Tibial nerve (tissue), 4 donors: ENCODE measurements at regions not wholly inside any gene's neighbourhood (a gene's known extent, or its start where the extent isn't known, plus 50 kb on each side); places are given as distances from the start of the nearest gene placed in this dataset.

Experiments
- EP300 ChIP-seq, 2 donors: sonication (generic); formaldehyde crosslinking; IDR thresholded peaks; one replicate each; pipeline ENCODE4 v1.6.1; 2017; ENCODE audit warnings: antibody characterized with exemption in 2 of 2, mild to moderate bottlenecking in 1 of 2
- POLR2A ChIP-seq, 2 donors: fragments of 450-650 bp; IDR thresholded peaks; one replicate each; pipeline ENCODE4 v1.6.1; 2017; ENCODE audit warnings: antibody characterized with exemption in 2 of 2, mild to moderate bottlenecking in 2 of 2, moderate library complexity in 2 of 2
- TF ChIP-seq, protein P1 (sequence below), 5 experiments: fragments of 200-600 bp in 3 of 5; fragments of 450-650 bp in 2 of 5; sonication (generic) in 3 of 5; IDR thresholded peaks; one replicate each; pipeline ENCODE4 v1.5.1; 2016 to 2019; ENCODE audit warnings: antibody characterized with exemption in 5 of 5, mild to moderate bottlenecking in 3 of 5, moderate library complexity in 2 of 5

DNA sequence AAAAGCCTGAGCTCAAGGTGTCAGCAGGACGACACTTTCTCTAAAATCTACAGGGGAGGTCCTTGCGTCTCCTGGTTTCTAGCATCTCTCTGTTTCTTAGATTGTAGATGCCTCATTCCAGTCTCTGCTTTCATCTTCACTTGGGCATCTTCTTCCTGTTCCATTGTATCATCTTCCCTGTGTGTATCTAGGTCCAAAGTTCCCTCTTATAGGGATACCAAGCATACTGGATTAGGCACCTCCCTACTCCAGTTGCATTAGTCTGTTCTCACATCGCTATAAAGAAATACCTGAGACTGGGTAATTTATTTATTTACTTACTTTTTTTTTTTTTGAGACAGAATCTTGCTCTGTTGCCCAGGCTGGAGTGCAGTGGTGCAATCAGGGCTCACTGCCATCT lies 91.3 kb upstream of the ABCC4 start:
- TF ChIP-seq, protein P1, sequence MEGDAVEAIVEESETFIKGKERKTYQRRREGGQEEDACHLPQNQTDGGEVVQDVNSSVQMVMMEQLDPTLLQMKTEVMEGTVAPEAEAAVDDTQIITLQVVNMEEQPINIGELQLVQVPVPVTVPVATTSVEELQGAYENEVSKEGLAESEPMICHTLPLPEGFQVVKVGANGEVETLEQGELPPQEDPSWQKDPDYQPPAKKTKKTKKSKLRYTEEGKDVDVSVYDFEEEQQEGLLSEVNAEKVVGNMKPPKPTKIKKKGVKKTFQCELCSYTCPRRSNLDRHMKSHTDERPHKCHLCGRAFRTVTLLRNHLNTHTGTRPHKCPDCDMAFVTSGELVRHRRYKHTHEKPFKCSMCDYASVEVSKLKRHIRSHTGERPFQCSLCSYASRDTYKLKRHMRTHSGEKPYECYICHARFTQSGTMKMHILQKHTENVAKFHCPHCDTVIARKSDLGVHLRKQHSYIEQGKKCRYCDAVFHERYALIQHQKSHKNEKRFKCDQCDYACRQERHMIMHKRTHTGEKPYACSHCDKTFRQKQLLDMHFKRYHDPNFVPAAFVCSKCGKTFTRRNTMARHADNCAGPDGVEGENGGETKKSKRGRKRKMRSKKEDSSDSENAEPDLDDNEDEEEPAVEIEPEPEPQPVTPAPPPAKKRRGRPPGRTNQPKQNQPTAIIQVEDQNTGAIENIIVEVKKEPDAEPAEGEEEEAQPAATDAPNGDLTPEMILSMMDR (IDR thresholded peaks at IDR 0.05): no peak
- TF ChIP-seq EP300 (IDR thresholded peaks at IDR 0.05) (no peak), POLR2A (IDR thresholded peaks at IDR 0.05) (no peak)
